Caki2 (cell line): ENCODE measurements at regions not wholly inside any gene's neighbourhood (a gene's known extent, or its start where the extent isn't known, plus 50 kb on each side); places are given as distances from the start of the nearest gene placed in this dataset.
A peak's percentile ranks its signal among the peaks of the same experiment; 100 is the strongest.

Source experiments
- DNase-seq: peaks from one replicate; pipeline ENCODE4 v3.0.0-alpha.2; 2015; ENCODE audit warnings: low read depth
- in situ Hi-C: cut with HindIII; loops from 2 replicates; pipeline ENCODE4 v1.10.0; 2016; ENCODE audit warnings: low sequenced_read_pairs, low pct_unique_long_range_greater_than_20kb, mixed read lengths

GRCh38 chr18:71134122-71134521, 845.3 kb downstream of the SOCS6 start:
- in situ Hi-C loops = no loop called here

DNA sequence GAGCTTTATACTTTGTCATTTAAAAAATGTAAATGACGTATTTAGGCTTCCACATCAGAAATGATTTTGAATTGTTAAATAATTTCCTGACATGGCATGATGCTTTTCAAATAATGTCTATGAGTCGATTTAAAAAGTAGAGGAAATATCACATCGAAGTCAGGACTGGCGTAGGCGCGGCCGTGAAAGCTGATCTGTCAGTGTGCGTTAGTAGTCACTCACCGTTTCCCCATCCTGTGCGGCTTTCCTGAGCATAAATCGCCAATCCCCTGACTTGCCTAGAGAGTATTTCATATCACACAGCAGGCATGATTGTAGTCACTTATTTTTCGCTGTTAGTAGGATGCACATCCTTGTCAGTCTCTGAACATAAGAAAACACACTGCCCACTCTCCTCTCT, 843.1 kb downstream of the SOCS6 start:
- DNase-seq = no peak
- in situ Hi-C loops = no loop called here

More at GRCh38 chr18:71134122-71134521, 845.3 kb downstream of the SOCS6 start:
- DNase-seq = no peak

DNA sequence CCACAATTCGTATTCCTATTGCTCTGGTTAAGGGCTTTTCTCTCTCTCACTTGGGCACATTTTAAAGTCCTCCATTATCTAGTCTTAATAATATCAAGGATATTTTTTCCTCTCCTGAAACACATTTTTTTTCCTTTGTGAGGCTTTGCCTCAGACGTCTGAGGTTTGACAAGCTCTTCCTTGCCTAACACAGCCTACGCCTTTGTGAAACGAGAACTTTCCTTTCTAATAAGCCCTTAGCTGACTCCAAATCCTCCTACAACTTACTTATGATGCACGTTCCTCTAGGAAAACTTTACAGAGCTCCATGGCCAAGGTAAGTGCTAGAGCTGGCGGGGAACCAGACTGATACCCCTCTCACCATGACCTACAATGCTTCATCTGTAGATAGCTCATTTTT, 841.5 kb downstream of the SOCS6 start:
- in situ Hi-C loops = no loop called here
- no peak for DNase-seq

GRCh38 chr18:71125581-71125980, 836.7 kb downstream of the SOCS6 start:
- in situ Hi-C loops = no loop called here
- DNase-seq = no peak

GRCh38 chr18:71116535-71116934, 827.7 kb downstream of the SOCS6 start:
- DNase-seq = no peak
- in situ Hi-C loops = no loop called here

DNA sequence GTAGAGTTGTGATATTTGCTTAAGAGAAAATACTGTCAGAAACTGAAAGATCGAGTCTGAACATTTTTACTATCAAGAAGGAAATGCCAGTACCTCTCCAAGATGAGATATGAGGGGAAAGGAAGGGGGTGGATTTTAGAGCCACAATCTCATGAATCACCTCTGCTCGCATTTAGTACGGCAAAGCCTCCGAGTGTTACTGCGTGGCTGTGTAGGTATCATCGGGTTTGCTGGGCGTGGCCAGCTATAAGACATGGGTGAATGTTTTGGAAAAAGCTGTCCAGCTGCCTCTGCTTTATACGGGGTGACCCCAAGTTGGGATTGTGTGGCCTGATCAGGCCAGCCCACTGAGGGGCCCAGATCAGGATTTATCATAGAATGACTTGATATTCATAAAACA, 826.4 kb downstream of the SOCS6 start:
- DNase-seq = no peak
- in situ Hi-C loops = no loop called here

DNA sequence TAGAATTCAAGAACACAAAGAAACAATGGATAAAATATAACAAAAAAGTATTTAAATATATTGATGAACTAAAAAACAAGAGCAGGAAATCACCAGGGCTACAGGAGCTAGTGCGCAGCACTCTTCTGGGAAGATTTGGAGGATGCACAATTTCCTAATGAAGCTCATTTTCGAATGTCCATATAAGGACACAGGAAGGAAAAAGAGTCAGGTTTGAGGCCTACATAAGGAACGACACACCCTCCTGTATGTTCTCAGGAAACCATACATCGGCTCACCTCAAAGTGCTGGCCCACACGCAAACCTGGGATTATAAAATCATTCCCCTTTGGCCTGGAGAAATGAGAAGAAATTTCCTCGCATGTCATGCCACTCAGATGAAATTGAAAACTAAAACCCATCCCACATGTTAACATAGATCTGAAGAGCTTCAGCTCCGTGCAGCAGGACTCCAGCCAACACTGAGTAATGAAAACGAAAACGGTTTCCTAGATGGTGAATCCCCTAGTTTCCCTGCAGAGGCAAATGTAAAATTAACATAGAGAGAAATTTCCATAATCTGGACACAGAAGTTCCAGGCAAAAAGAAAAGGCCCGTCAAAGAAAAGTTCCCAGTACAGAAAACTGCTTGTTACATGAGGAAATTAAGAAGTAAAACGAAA, 825.8 kb downstream of the SOCS6 start:
- in situ Hi-C loops = no loop called here
- DNase-seq = no peak

DNA sequence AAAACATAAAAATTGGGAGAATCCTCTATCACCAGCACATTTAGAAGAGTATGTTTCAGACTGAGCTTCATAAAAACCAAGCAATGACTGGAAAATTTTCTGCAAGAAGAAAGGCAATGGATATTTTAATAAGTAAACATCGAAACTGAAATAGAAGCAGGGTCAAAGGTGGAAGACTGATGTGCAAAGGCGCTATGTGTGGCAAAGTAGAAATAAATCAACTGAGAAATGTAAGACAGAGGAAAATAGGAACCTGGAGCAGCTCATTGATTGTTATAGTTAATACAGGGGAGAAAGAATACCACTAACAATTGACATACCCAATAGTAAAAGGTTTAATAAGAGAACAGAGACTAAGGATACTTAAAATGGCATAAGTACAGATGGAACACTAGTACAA, 818.4 kb downstream of the SOCS6 start:
- in situ Hi-C loops = no loop called here
- no peak for DNase-seq

GRCh38 chr18:71106701-71107100, 817.9 kb downstream of the SOCS6 start:
- no peak for DNase-seq
- in situ Hi-C loops = no loop called here

DNA sequence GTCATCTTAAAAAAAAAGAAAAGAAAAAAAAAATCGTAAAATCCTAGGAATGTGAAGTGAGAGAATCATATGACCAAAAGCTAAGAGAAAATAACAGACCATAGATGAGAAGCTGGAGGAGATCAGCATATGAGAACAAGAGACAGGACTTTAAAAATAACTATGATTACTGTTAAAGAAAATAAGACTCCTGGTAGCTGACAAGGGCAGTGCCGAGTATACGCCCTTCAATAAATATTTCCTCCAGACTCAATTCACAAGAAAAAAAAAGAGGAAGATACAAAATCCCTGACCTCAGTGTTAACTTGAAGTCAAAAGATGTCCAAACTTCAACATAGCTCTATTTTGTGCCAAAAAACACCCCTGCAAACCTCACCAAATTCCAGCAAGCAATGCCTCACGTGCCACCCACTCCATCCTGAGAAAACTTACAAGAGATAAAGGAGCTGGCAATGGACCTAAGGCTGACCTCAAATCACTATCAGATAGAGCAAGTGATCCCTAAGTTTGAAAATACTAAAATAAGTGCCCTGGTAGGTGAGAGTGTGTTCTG, 817.2 kb downstream of the SOCS6 start:
- DNase-seq = no peak
- in situ Hi-C loops = no loop called here

- in situ Hi-C loops = no loop called here
- DNase-seq = no peak
Measured at GRCh38 chr18:71105078-71105819, 816.4 kb downstream of the SOCS6 start.

- no peak for DNase-seq
- in situ Hi-C loops = no loop called here
Measured at GRCh38 chr18:71079606-71080005, 790.8 kb downstream of the SOCS6 start.

GRCh38 chr18:71077451-71077850, 788.6 kb downstream of the SOCS6 start:
- no peak for DNase-seq
- in situ Hi-C loops = no loop called here

GRCh38 chr18:71075147-71075546, 786.3 kb downstream of the SOCS6 start:
- in situ Hi-C loops = no loop called here
- no peak for DNase-seq

DNA sequence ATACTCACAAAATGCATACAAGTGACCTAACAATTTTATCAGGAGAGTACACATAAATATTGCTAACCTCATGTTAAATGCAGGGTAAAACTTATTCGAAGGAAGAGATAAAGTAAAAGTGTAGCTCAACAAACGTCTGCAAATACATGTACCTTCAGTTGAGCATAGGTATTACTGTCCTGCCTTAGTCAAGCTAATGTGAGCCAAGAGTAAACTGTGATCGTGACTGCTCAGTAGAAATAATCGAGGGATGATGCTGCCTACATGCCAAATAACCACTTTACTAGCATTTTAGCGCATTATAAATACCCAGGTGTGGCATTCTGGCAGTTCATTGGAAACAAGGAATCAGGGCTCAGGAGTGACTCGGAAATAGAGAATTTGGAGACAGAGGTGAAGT, 779.5 kb downstream of the SOCS6 start:
- in situ Hi-C loops = no loop called here
- DNase-seq = no peak

DNA sequence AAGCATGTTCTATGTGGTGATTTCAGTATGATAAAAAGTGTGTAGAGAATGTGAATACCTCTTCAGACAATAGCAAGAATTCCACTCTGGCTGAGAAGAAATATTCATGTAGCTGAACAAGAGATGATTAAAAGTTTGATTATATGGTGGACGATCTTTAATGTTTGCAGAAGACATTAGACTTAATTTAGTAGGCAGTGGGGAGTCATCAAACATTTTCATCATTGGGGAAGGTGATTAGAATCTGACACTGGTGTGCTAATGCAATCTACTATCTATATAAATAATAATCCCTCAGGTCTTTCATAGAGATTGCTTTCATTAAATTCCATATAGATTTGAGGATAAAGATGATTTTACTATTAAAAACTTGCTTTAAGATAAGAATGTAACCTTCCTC, 761.0 kb downstream of the SOCS6 start:
- in situ Hi-C loops = no loop called here
- no peak for DNase-seq

- in situ Hi-C loops = no loop called here
- no peak for DNase-seq
Measured at GRCh38 chr18:71047882-71048281, 759.0 kb downstream of the SOCS6 start.

DNA sequence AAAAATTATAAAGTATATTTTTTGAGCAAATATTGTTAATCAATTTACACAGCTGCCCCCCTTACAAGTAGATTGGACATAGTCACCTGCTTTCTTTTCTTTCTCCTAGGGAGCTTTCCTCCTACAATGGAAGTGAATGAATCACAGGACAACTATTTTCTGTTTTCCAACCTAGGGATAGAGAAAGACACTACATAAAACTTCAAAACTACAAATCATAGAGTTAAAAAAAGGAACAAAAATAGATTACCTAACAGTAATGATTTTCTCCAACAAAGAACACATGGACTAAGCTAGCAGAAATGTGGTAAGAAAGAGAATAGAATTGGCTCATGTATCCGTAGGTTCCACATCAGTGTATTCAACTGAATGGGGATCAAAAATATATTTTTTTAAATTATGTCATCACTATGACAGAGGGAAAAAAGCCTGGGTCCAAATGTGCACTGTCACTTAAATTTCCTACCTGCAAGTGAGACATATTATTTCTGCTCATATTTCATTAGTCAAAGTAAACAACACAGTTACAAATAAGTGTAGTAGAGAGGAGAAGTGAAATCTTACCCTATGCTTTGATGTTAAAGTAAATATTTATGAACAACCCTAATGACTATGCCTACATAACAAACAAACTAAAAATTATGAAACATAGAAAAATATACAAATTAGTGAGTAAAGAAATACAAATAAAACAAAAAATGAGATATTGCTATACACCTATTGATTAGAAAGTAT, 756.7 kb downstream of the SOCS6 start:
- in situ Hi-C loops = no loop called here
- peak; percentile 1 for DNase-seq

- no peak for DNase-seq
- in situ Hi-C loops = no loop called here
Measured at GRCh38 chr18:71040161-71040560, 751.3 kb downstream of the SOCS6 start.
